Uterus (tissue), 2 donors: ENCODE measurements at regions not wholly inside any gene's neighbourhood (a gene's known extent, or its start where the extent isn't known, plus 50 kb on each side); places are given as distances from the start of the nearest gene placed in this dataset.

Experiments used
- CTCF ChIP-seq, 4 experiments: fragments of 200-600 bp in 2 of 4; fragments of 450-650 bp in 2 of 4; sonication (generic) in 2 of 4; IDR thresholded peaks; one replicate each; pipeline ENCODE4 v1.5.1; 2016 to 2019; ENCODE audit warnings: antibody characterized with exemption in 4 of 4, mild to moderate bottlenecking in 2 of 4, moderate library complexity in 1 of 4
- POLR2A ChIP-seq, 2 donors: fragments of 450-650 bp; IDR thresholded peaks; one replicate each; pipeline ENCODE4 v1.6.1; 2016; ENCODE audit warnings: antibody characterized with exemption in 2 of 2, mild to moderate bottlenecking in 1 of 2, moderate library complexity in 1 of 2

DNA sequence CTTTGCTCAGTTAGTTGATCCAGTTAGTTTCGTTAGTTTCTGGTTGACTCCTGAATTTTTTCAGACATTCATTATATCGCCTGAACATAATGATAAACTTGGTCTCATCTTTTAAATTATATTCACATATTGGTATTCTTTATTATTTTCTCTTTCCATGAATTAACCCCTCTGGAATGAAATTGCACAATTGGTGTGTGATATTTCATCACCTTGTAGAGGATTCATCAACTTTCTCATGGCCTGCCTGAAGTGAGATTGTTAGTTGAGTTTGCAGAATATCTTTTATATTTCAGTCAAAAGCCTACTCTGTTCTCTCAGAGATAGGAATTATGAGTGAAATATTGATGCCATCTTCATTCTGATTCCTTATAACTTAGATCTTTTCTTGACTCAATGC is 1160.6 kb upstream of the AGA start:
- TF ChIP-seq CTCF (IDR thresholded peaks at IDR 0.05): no peak
- no peak for TF ChIP-seq POLR2A (IDR thresholded peaks at IDR 0.05)
